H9 (cell line): ENCODE measurements at regions not wholly inside any gene's neighbourhood (a gene's known extent, or its start where the extent isn't known, plus 50 kb on each side); places are given as distances from the start of the nearest gene placed in this dataset.

Experiments
- DNase-seq: peaks from one replicate; pipeline ENCODE4 v3.0.0-alpha.2; 2017
- H2AFZ ChIP-seq: one replicate; pipeline ENCODE4 v1.6.1; 2013; ENCODE audit warnings: mild to moderate bottlenecking, low read length, control low read depth, moderate library complexity
- H2AK5ac ChIP-seq: 2 replicates; pipeline ENCODE4 v1.6.1; 2013; ENCODE audit warnings: low read length, control low read depth, mixed read lengths; ENCODE audit not compliant: insufficient read length
- H2BK120ac ChIP-seq: one replicate; pipeline ENCODE4 v1.6.1; 2013; ENCODE audit warnings: low read depth, mild to moderate bottlenecking, low read length, control low read depth, inconsistent platforms; ENCODE audit not compliant: poor library complexity, severe bottlenecking
- H2BK12ac ChIP-seq: 2 replicates; pipeline ENCODE4 v1.6.1; 2013; ENCODE audit warnings: low read length, control low read depth, mixed read lengths, low read depth; ENCODE audit not compliant: insufficient read length
- H2BK15ac ChIP-seq: 2 replicates; pipeline ENCODE4 v1.6.1; 2013; ENCODE audit warnings: low read depth, low read length, control low read depth
- H2BK20ac ChIP-seq: one replicate; pipeline ENCODE4 v1.6.1; 2013; ENCODE audit warnings: low read depth, mild to moderate bottlenecking, low read length, control low read depth, inconsistent platforms; ENCODE audit not compliant: poor library complexity, severe bottlenecking
- H2BK5ac ChIP-seq: 2 replicates; pipeline ENCODE4 v1.6.1; 2013; ENCODE audit warnings: low read length, control low read depth, mixed read lengths; ENCODE audit not compliant: insufficient read length
- H3K14ac ChIP-seq: 2 replicates; pipeline ENCODE4 v1.6.1; 2013; ENCODE audit warnings: low read length, control low read depth; ENCODE audit not compliant: insufficient read depth
- H3K18ac ChIP-seq: 2 replicates; pipeline ENCODE4 v1.6.1; 2013; ENCODE audit warnings: low read depth, mild to moderate bottlenecking, mixed read lengths, low read length, control low read depth; ENCODE audit not compliant: insufficient read length
- H3K23ac ChIP-seq: 2 replicates; pipeline ENCODE4 v1.6.1; 2013; ENCODE audit warnings: low read length, control low read depth, mixed read lengths, low read depth; ENCODE audit not compliant: insufficient read length
- H3K23me2 ChIP-seq: 2 replicates; pipeline ENCODE4 v1.6.1; 2013; ENCODE audit warnings: low read depth, mild to moderate bottlenecking, mixed read lengths, low read length, control low read depth; ENCODE audit not compliant: insufficient read length, poor library complexity, severe bottlenecking
- H3K27ac ChIP-seq: 2 replicates; pipeline ENCODE4 v1.5.1; 2013; ENCODE audit warnings: low read length, control low read depth, mixed read lengths, low read depth; ENCODE audit not compliant: insufficient read length
- H3K27me3 ChIP-seq: 2 replicates; pipeline ENCODE4 v1.6.1; 2013; ENCODE audit warnings: low read length, control low read depth, inconsistent platforms; ENCODE audit not compliant: insufficient read depth
- H3K4ac ChIP-seq: 2 replicates; pipeline ENCODE4 v1.6.1; 2013; ENCODE audit warnings: low read depth, mild to moderate bottlenecking, control low read depth, inconsistent platforms, low read length, moderate library complexity
- H3K4me1 ChIP-seq: 2 replicates; pipeline ENCODE4 v1.6.1; 2013; ENCODE audit warnings: low read length, control low read depth, inconsistent platforms; ENCODE audit not compliant: insufficient read depth
- H3K4me2 ChIP-seq: 2 replicates; pipeline ENCODE4 v1.6.1; 2013; ENCODE audit warnings: low read length, control low read depth, mixed read lengths; ENCODE audit not compliant: insufficient read length, insufficient read depth
- H3K56ac ChIP-seq: 2 replicates; pipeline ENCODE4 v1.6.1; 2013; ENCODE audit warnings: low read depth, mild to moderate bottlenecking, mixed read lengths, low read length, control low read depth; ENCODE audit not compliant: insufficient read length
- H3K79me1 ChIP-seq: 2 replicates; pipeline ENCODE4 v1.6.1; 2013; ENCODE audit warnings: low read depth, mild to moderate bottlenecking, moderate library complexity, low read length, control low read depth, inconsistent platforms; ENCODE audit not compliant: insufficient read depth, poor library complexity, severe bottlenecking
- H3K79me2 ChIP-seq: 2 replicates; pipeline ENCODE4 v1.6.1; 2013; ENCODE audit warnings: low read length, control low read depth, inconsistent platforms; ENCODE audit not compliant: insufficient read depth
- H3K9ac ChIP-seq: 2 replicates; pipeline ENCODE4 v1.6.1; 2013; ENCODE audit warnings: low read length, control low read depth, mixed read lengths; ENCODE audit not compliant: insufficient read length; ENCODE audit errors: extremely low read depth
- H3K9me3 ChIP-seq: one replicate; pipeline ENCODE4 v1.6.1; 2013; ENCODE audit warnings: low read depth, low read length, inconsistent platforms; ENCODE audit not compliant: control insufficient read depth
- H3T11ph ChIP-seq: one replicate; pipeline ENCODE4 v1.6.1; 2013; ENCODE audit warnings: mild to moderate bottlenecking, low read length, control low read depth, inconsistent platforms
- H4K20me1 ChIP-seq: one replicate; pipeline ENCODE4 v1.6.1; 2013; ENCODE audit not compliant: control insufficient read depth, insufficient read length, insufficient read depth
- H4K5ac ChIP-seq: 2 replicates; pipeline ENCODE4 v1.6.1; 2013; ENCODE audit warnings: low read depth, mild to moderate bottlenecking, mixed read lengths, low read length, control low read depth; ENCODE audit not compliant: insufficient read length
- H4K8ac ChIP-seq: replicated peaks from 2 replicates; pipeline ENCODE4 v1.6.1; 2013; ENCODE audit warnings: low read length, control low read depth, mixed read lengths, low read depth; ENCODE audit not compliant: insufficient read length
- H4K91ac ChIP-seq: 2 replicates; pipeline ENCODE4 v1.6.1; 2013; ENCODE audit warnings: low read depth, mild to moderate bottlenecking, moderate library complexity, mixed read lengths, low read length, control low read depth; ENCODE audit not compliant: insufficient read length
- H3K27ac Mint-ChIP-seq, 3 experiments: 2 replicates in 2 of 3; 3 replicates in 1 of 3; pipeline ENCODE4 v1.8.0; 2020 to 2021; ENCODE audit warnings: mixed read lengths in 3 of 3, mild to moderate bottlenecking in 1 of 3, moderate library complexity in 1 of 3
- H3K27me3 Mint-ChIP-seq: 2 replicates; pipeline ENCODE4 v1.8.0; 2021; ENCODE audit warnings: low read depth, mild to moderate bottlenecking, moderate library complexity, mixed read lengths
- H3K36me3 Mint-ChIP-seq, 3 experiments: 2 replicates in 2 of 3; 3 replicates in 1 of 3; pipeline ENCODE4 v1.8.0; 2020 to 2021; ENCODE audit warnings: low read depth in 3 of 3, mixed read lengths in 3 of 3; ENCODE audit not compliant: insufficient read depth in 1 of 3
- H3K4me1 Mint-ChIP-seq, 2 experiments: 2 replicates each; pipeline ENCODE4 v1.8.0; 2020; ENCODE audit warnings: mixed read lengths in 2 of 2
- H3K4me3 Mint-ChIP-seq, 2 experiments: 2 replicates in 1 of 2; 3 replicates in 1 of 2; pipeline ENCODE4 v1.8.0; 2020 to 2021; ENCODE audit warnings: mild to moderate bottlenecking in 2 of 2, mixed read lengths in 2 of 2, moderate library complexity in 1 of 2
- H3K9me3 Mint-ChIP-seq, 2 experiments: 2 replicates in 1 of 2; 3 replicates in 1 of 2; pipeline ENCODE4 v1.8.0; 2020; ENCODE audit warnings: mild to moderate bottlenecking in 2 of 2, mixed read lengths in 2 of 2, moderate library complexity in 1 of 2
- WGBS: extraction: QIAGEN DNeasy Blood & Tissue Kit; methylation state at CpG from one replicate; pipeline ENCODE4 v1.1.7; 2013; ENCODE audit warnings: missing lambda C conversion rate, low lambda C conversion rate, mixed read lengths; ENCODE audit not compliant: insufficient read length; ENCODE audit errors: extremely low coverage; 5-methylcytosine and 5-hydroxymethylcytosine counted together
- TF ChIP-seq, protein P1 (sequence below): fragments of 200-600 bp; sonication (generic); conservative IDR thresholded peaks from 3 replicates; pipeline ENCODE4 v1.8.0; 2021; ENCODE audit warnings: antibody characterized with exemption, mild to moderate bottlenecking

DNA sequence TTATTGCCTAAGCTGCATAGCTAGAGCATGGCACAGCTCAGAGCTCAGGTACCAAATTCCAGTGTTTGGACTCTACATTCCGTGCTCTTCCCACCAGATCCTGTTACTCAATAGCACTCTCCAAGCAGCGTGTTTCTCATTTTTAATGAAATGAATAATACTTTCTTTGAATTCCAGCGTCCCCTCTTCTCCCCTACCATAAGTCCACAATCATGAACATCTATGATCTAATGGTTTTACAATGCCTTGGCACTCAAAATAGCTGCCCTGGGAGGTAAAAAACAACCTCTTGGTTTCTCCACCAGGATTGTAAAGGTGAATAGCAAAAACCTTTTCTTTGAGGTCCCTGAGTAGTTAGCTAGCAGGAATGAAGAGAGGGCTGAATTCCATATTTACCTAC lies 480.0 kb upstream of the PKN2 start:
- H3K18ac ChIP-seq = no peak overlapping the region
- no peak overlapping the region for H4K5ac ChIP-seq
- H3K27me3 ChIP-seq = no peaks in the 10 kb centered on the region
- no peak overlapping the region for H3K14ac ChIP-seq
- no CpG with 5 or more reads among the region's 3 CpGs for WGBS
- no peak overlapping the region for H2BK12ac ChIP-seq
- H3K56ac ChIP-seq = no peak overlapping the region
- H3K4ac ChIP-seq = no peak overlapping the region
- no peak overlapping the region for H2BK120ac ChIP-seq
- H3K23me2 ChIP-seq = no peaks in the 10 kb centered on the region
- H2BK15ac ChIP-seq = no peak overlapping the region
- H2AFZ ChIP-seq = no peak overlapping the region
- no peak overlapping the region for H2BK5ac ChIP-seq
- H2BK20ac ChIP-seq = no peak overlapping the region
- TF ChIP-seq, protein P1, sequence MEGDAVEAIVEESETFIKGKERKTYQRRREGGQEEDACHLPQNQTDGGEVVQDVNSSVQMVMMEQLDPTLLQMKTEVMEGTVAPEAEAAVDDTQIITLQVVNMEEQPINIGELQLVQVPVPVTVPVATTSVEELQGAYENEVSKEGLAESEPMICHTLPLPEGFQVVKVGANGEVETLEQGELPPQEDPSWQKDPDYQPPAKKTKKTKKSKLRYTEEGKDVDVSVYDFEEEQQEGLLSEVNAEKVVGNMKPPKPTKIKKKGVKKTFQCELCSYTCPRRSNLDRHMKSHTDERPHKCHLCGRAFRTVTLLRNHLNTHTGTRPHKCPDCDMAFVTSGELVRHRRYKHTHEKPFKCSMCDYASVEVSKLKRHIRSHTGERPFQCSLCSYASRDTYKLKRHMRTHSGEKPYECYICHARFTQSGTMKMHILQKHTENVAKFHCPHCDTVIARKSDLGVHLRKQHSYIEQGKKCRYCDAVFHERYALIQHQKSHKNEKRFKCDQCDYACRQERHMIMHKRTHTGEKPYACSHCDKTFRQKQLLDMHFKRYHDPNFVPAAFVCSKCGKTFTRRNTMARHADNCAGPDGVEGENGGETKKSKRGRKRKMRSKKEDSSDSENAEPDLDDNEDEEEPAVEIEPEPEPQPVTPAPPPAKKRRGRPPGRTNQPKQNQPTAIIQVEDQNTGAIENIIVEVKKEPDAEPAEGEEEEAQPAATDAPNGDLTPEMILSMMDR = no peak
- Mint-ChIP-seq H3K9me3 (no peaks in the 10 kb centered on the region), H3K27me3 (no peaks in the 10 kb centered on the region), H3K36me3 (no peaks in the 10 kb centered on the region), H3K4me1 (no peaks in the 10 kb centered on the region), H3K27ac (no peak overlapping the region), H3K4me3 (no peak overlapping the region)
- H3K27ac ChIP-seq = no peak overlapping the region
- H2AK5ac ChIP-seq = no peak overlapping the region
- H3K4me2 ChIP-seq = no peak overlapping the region
- H3K9ac ChIP-seq = no peak overlapping the region
- no peaks in the 10 kb centered on the region for H3K9me3 ChIP-seq
- H3K23ac ChIP-seq = no peak overlapping the region
- no peaks in the 10 kb centered on the region for H3K79me2 ChIP-seq
- DNase-seq = no peak
- H4K20me1 ChIP-seq = no peaks in the 10 kb centered on the region
- no peaks in the 10 kb centered on the region for H3K4me1 ChIP-seq
- H4K8ac ChIP-seq = no peak overlapping the region
- H3T11ph ChIP-seq = no peak overlapping the region
- H3K79me1 ChIP-seq = no peaks in the 10 kb centered on the region
- H4K91ac ChIP-seq = no peak overlapping the region
